A673 (cell line): ENCODE measurements at regions not wholly inside any gene's neighbourhood (a gene's known extent, or its start where the extent isn't known, plus 50 kb on each side); places are given as distances from the start of the nearest gene placed in this dataset.

Experiments
- BruUV-seq: library from RNA; stranded (reverse); fragments of 400-500 nt; replicated peaks from 2 replicates; lab custom pipeline; 2021; lab: Mats Ljungman, UMichigan
- CTCF ChIA-PET: fragments of 300-600 bp; sonication (Branson Sonifier 250); formaldehyde crosslinking; loops from one replicate; lab custom pipeline; 2022; ENCODE audit warnings: antibody characterized with exemption; lab: Charles Lee
- POLR2A ChIA-PET: fragments of 300-600 bp; sonication (Branson Sonifier 250); formaldehyde crosslinking; loops from one replicate; lab custom pipeline; 2022; ENCODE audit warnings: antibody characterized with exemption; ENCODE audit not compliant: low non-redundant PET; lab: Charles Lee
- DNase-seq: peaks from one replicate; pipeline ENCODE4 v3.0.0-alpha.2; 2015; ENCODE audit warnings: low spot score
- H3K27ac ChIP-seq: fragments of 200-600 bp; sonication (generic); 2 replicates; pipeline ENCODE4 v1.5.1; 2016; ENCODE audit warnings: mixed run types, low read depth, mild to moderate bottlenecking, mixed read lengths, antibody characterized with exemption, low read length; ENCODE audit not compliant: poor library complexity, severe bottlenecking
- H3K27me3 ChIP-seq: fragments of 200-600 bp; sonication (generic); replicated peaks from 2 replicates; pipeline ENCODE4 v1.6.1; 2017; ENCODE audit warnings: mixed run types, low read depth, mild to moderate bottlenecking, mixed read lengths, antibody characterized with exemption, low read length; ENCODE audit not compliant: insufficient read depth, poor library complexity
- H3K36me3 ChIP-seq: fragments of 200-600 bp; sonication (generic); 2 replicates; pipeline ENCODE4 v1.6.1; 2016; ENCODE audit warnings: mixed run types, mild to moderate bottlenecking, mixed read lengths, antibody characterized with exemption, low read length; ENCODE audit not compliant: insufficient read depth, poor library complexity, severe bottlenecking
- H3K4me1 ChIP-seq: fragments of 200-600 bp; sonication (generic); 2 replicates; pipeline ENCODE4 v1.6.1; 2017; ENCODE audit warnings: mixed run types, mild to moderate bottlenecking, mixed read lengths, antibody characterized with exemption, low read length; ENCODE audit not compliant: insufficient read depth, poor library complexity, severe bottlenecking
- H3K4me3 ChIP-seq: fragments of 200-600 bp; sonication (generic); 2 replicates; pipeline ENCODE4 v1.5.1; 2016; ENCODE audit warnings: low read depth, mixed run types, mild to moderate bottlenecking, mixed read lengths, low read length; ENCODE audit not compliant: poor library complexity, severe bottlenecking
- H3K9me3 ChIP-seq: fragments of 200-600 bp; sonication (generic); 2 replicates; pipeline ENCODE4 v1.6.1; 2016; ENCODE audit warnings: mixed run types, low read depth, mild to moderate bottlenecking, mixed read lengths, antibody characterized with exemption, low read length; ENCODE audit not compliant: poor library complexity, severe bottlenecking
- EZH2 ChIP-seq: fragments of 200-600 bp; sonication (generic); IDR thresholded peaks from 2 replicates; pipeline ENCODE4 v1.6.1; 2017; ENCODE audit warnings: borderline replicate concordance, low read depth, mild to moderate bottlenecking, mixed read lengths, antibody characterized with exemption, low read length; ENCODE audit not compliant: poor library complexity, severe bottlenecking
- intact Hi-C: fragments of 100-400 bp; cut with micrococcal nuclease; formaldehyde crosslinking; loops from one replicate; pipeline ENCODE4 v1.10.0; 2022; ENCODE audit not compliant: unreplicated experiment
- TF ChIP-seq, protein P1 (sequence below): fragments of 300-800, 200-600 bp; sonication (generic); conservative IDR thresholded peaks from 2 replicates; pipeline ENCODE4 v1.5.1; 2017; ENCODE audit warnings: low read depth, mild to moderate bottlenecking, antibody characterized with exemption, low read length, moderate library complexity, mixed read lengths

DNA sequence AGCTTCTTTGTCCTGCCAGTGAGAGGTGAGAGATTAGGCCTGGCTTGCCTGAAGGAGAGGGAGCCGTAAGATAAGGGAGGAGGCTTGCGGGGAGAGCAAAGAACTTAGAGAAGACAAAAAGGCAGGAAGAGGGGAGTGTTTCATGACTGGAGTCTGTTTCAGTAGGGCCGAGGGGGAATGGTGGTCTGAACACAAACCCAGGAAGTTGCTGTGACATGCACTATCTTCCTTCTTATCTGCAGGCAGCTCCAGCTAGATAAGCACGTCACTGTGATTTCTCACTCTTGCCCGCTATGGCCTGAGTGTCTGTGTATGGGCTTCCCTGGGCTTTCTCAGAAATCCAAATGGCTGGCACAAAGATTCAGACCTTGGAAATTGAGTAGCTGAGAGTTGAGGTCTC is 307.5 kb upstream of the CLINT1 start:
- Histone ChIP-seq H3K9me3 (no peaks in the 10 kb centered on the region), H3K27me3 (no peaks in the 10 kb centered on the region), H3K4me1 (no peaks in the 10 kb centered on the region), H3K36me3 (no peaks in the 10 kb centered on the region), H3K4me3 (no peak overlapping the region), H3K27ac (no peak overlapping the region)
- intact Hi-C loops = no loop called here
- CTCF ChIA-PET = no interaction called here
- no peak for DNase-seq
- BruUV-seq = no TSS peak
- POLR2A ChIA-PET = no interaction called here
- TF ChIP-seq, protein P1, sequence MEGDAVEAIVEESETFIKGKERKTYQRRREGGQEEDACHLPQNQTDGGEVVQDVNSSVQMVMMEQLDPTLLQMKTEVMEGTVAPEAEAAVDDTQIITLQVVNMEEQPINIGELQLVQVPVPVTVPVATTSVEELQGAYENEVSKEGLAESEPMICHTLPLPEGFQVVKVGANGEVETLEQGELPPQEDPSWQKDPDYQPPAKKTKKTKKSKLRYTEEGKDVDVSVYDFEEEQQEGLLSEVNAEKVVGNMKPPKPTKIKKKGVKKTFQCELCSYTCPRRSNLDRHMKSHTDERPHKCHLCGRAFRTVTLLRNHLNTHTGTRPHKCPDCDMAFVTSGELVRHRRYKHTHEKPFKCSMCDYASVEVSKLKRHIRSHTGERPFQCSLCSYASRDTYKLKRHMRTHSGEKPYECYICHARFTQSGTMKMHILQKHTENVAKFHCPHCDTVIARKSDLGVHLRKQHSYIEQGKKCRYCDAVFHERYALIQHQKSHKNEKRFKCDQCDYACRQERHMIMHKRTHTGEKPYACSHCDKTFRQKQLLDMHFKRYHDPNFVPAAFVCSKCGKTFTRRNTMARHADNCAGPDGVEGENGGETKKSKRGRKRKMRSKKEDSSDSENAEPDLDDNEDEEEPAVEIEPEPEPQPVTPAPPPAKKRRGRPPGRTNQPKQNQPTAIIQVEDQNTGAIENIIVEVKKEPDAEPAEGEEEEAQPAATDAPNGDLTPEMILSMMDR = no peak
- no peak for TF ChIP-seq EZH2

DNA sequence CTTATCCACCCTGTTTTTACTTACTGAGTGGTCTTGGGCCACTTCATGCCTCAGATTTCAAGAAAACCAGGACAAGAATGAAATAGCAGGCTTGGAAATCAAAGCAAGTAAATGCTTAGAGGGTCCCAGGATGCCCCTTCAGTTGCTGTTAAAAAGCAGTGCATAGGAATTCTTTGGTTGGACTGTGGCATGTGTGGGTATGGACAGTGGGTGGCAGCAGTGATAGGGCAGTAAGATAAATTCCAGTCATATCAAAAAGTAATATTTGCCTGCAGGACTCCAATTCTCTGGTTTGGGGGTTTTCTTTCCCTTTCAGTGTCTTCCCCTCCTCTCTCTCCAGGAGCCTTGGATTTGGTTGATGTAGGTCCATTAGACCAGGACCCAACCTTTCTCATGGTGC is 306.7 kb upstream of the CLINT1 start:
- TF ChIP-seq EZH2 = no peak
- TF ChIP-seq, protein P1 = no peak; the same call in 1 of the 2 replicates
- no peaks in the 10 kb centered on the region for H3K36me3 ChIP-seq
- H3K9me3 ChIP-seq = no peaks in the 10 kb centered on the region
- POLR2A ChIA-PET = no interaction called here
- no peak overlapping the region for H3K4me3 ChIP-seq
- DNase-seq = no peak
- no TSS peak for BruUV-seq
- intact Hi-C loops = no loop called here
- CTCF ChIA-PET = no interaction called here
- no peak overlapping the region for H3K27ac ChIP-seq
- H3K4me1 ChIP-seq = no peaks in the 10 kb centered on the region
- H3K27me3 ChIP-seq = no peaks in the 10 kb centered on the region

DNA sequence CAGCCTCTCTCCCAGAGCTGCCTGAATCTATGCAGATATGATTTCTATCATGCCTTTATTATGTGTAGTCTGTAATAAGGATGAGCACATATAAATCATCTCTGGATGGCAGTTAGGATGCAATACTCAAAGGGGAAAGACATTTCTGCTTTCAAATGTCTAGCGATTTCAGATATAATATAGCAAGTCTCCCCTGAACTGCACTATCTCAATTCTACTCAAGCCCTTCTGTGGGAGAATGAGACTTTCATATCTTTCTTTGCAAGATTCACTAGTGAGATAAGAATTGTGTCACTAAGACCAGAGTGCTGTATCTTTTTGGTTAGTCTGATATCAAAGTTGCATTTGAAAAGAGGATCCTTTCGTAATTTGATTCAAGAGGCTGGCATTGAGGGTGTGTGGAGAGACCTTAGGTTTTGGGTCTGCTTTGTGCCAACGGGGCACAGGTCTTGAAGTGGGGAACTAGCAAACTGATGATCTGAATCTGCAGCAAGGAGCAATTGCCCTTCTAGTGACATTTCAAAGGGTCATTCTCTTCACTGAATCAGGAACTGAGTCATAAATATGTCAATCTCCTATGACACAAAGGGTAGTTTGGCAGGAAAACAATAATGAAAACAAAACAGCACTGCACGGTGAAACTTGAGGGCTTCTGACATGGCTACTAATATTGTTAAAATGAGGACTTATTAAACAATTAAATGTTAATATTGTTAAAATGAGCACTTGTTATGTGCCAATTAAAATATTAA is 305.5 kb upstream of the CLINT1 start:
- H3K9me3 ChIP-seq = no peaks in the 10 kb centered on the region
- CTCF ChIA-PET = no interaction called here
- TF ChIP-seq, protein P1 = no peak
- no peak for TF ChIP-seq EZH2

More for the DNA sequence above, 305.5 kb upstream of the CLINT1 start:
- no peak for DNase-seq
- no TSS peak for BruUV-seq
- POLR2A ChIA-PET = no interaction called here
- Histone ChIP-seq H3K27me3 (no peaks in the 10 kb centered on the region), H3K4me3 (no peak overlapping the region), H3K27ac (no peak overlapping the region), H3K36me3 (no peaks in the 10 kb centered on the region), H3K4me1 (no peaks in the 10 kb centered on the region)
- intact Hi-C loops = no loop called here
